CD4-positive, alpha-beta memory T cell (primary cell): ENCODE measurements at regions not wholly inside any gene's neighbourhood (a gene's known extent, or its start where the extent isn't known, plus 50 kb on each side); places are given as distances from the start of the nearest gene placed in this dataset.

ENCODE experiments used
- CTCF ChIA-PET: fragments of 350-600 bp; sonication (Branson Sonifier 250); formaldehyde crosslinking; loops from one replicate; lab custom pipeline; 2021; ENCODE audit warnings: inconsistent platforms; ENCODE audit not compliant: partially characterized antibody; lab: Charles Lee
- POLR2A ChIA-PET: fragments of 350-600 bp; sonication (Branson Sonifier 250); formaldehyde crosslinking; loops from one replicate; lab custom pipeline; 2021; ENCODE audit not compliant: partially characterized antibody; lab: Charles Lee
- DNase-seq, 5 donors: peaks; one replicate each; pipeline versions ENCODE4 v3.0.0 to v3.0.0-alpha.2; 2020 to 2022; ENCODE audit warnings: mixed read lengths in 1 of 5
- H3K27ac ChIP-seq: one replicate; pipeline ENCODE4 v1.7.0; 2013; ENCODE audit warnings: low read depth, low read length
- H3K27me3 ChIP-seq: 2 replicates; pipeline ENCODE4 v1.7.0; 2013; ENCODE audit warnings: mild to moderate bottlenecking, low read length, moderate library complexity; ENCODE audit not compliant: insufficient read depth
- H3K36me3 ChIP-seq: 2 replicates; pipeline ENCODE4 v1.7.0; 2013; ENCODE audit warnings: mild to moderate bottlenecking, low read length, moderate library complexity; ENCODE audit not compliant: insufficient read depth
- H3K4me1 ChIP-seq: 2 replicates; pipeline ENCODE4 v1.7.0; 2013; ENCODE audit warnings: mild to moderate bottlenecking, low read length, moderate library complexity; ENCODE audit not compliant: insufficient read depth
- H3K4me3 ChIP-seq, 2 donors: one replicate each; pipeline ENCODE4 v1.7.0; 2013; ENCODE audit warnings: low read length in 2 of 2, mild to moderate bottlenecking in 1 of 2
- H3K9me3 ChIP-seq, 2 donors: one replicate each; pipeline ENCODE4 v1.7.0; 2013; ENCODE audit warnings: low read length in 2 of 2, control low read depth in 1 of 2; ENCODE audit not compliant: control insufficient read depth in 1 of 2
- H3K27ac Mint-ChIP-seq, 7 donors: one replicate each; pipeline ENCODE4 v1.8.0; 2020 to 2021; ENCODE audit warnings: mixed read lengths in 7 of 7, mild to moderate bottlenecking in 6 of 7, inconsistent platforms in 3 of 7, moderate library complexity in 3 of 7
- H3K27me3 Mint-ChIP-seq, 2 donors: one replicate each; pipeline ENCODE4 v1.8.0; 2020 to 2021; ENCODE audit warnings: mixed read lengths in 2 of 2
- H3K36me3 Mint-ChIP-seq, 2 donors: one replicate each; pipeline ENCODE4 v1.8.0; 2020 to 2021; ENCODE audit warnings: mixed read lengths in 2 of 2, inconsistent platforms in 1 of 2, mild to moderate bottlenecking in 1 of 2
- H3K4me1 Mint-ChIP-seq, 4 donors: one replicate each; pipeline ENCODE4 v1.8.0; 2020 to 2021; ENCODE audit warnings: mixed read lengths in 4 of 4, mild to moderate bottlenecking in 1 of 4
- H3K4me3 Mint-ChIP-seq, 8 donors: one replicate each; pipeline ENCODE4 v1.8.0; 2020 to 2021; ENCODE audit warnings: mixed read lengths in 8 of 8, mild to moderate bottlenecking in 7 of 8, moderate library complexity in 6 of 8, inconsistent platforms in 3 of 8
- H3K9me3 Mint-ChIP-seq, 8 donors: one replicate each; pipeline ENCODE4 v1.8.0; 2020 to 2021; ENCODE audit warnings: mixed read lengths in 8 of 8, mild to moderate bottlenecking in 5 of 8, inconsistent platforms in 3 of 8, moderate library complexity in 1 of 8
- intact Hi-C: fragments of 100-400 bp; cut with micrococcal nuclease; formaldehyde crosslinking; loops from one replicate; pipeline ENCODE4 v1.15.1; 2023

GRCh38 chr15:62850791-62851291 is 191.7 kb upstream of the TPM1 start:
- Mint-ChIP-seq H3K4me1 (no peaks in the 10 kb centered on the region), H3K9me3 (peaks cover 0 to 4% (median 0%) of the 10 kb centered on the region in 8 donors), H3K36me3 (no peaks in the 10 kb centered on the region), H3K27ac (no peak overlapping the region), H3K4me3 (no peak overlapping the region), H3K27me3 (peaks cover 13 to 18% of the 10 kb centered on the region in 2 donors)
- DNase-seq: no peak
- H3K36me3 ChIP-seq: no peaks in the 10 kb centered on the region
- H3K27me3 ChIP-seq: no peaks in the 10 kb centered on the region
- ChIA-PET CTCF (no interaction called here), POLR2A (no interaction called here)
- no peak overlapping the region for H3K27ac ChIP-seq
- H3K4me3 ChIP-seq: no peak overlapping the region
- no peaks in the 10 kb centered on the region for H3K9me3 ChIP-seq
- intact Hi-C loops: no loop called here
- H3K4me1 ChIP-seq: no peaks in the 10 kb centered on the region

DNA sequence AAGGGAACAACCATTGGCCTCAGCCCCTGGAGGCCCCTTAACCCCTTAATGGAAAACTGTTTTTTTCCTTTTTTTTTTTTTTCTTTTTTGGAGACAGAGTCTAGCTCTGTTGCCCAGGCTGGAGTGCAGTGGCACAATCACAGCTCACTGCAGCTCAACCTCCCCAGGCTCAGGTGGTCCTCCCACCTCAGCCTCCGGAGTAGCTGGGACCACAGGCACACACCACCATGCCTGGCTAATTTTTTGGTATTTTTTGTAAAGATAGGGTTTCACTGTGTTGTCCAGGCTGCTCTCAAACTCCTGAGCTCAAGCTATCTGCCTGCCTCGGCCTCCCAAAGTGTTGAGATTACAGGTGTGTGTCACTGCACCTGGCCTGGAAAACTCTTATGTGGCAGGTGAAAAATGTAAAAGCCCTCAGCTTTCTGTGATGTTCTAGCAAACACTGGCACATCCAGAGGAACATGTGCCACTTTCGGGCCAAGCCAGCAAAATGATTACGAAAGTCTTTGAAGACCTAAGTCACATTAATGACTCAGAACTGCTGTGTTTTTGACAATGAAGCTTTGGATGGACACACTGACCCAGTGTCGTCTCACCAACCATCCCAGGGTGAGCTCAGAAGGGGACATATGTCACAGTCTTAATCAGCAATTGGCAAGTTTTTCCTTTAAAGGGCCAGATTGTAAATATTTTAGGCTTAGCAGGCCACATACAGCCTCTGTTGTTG is 189.3 kb upstream of the TPM1 start:
- CTCF ChIA-PET: no interaction called here
- Histone ChIP-seq H3K36me3 (no peaks in the 10 kb centered on the region), H3K27ac (no peak overlapping the region), H3K4me1 (peaks cover 3% of the 10 kb centered on the region), H3K9me3 (no peaks in the 10 kb centered on the region), H3K4me3 (no peak overlapping the region), H3K27me3 (no peaks in the 10 kb centered on the region)
- Mint-ChIP-seq H3K27ac (no peak overlapping the region), H3K4me3 (no peak overlapping the region), H3K4me1 (peaks cover 0 to 9% (median 8%) of the 10 kb centered on the region in 4 donors), H3K9me3 (no peaks in the 10 kb centered on the region), H3K27me3 (peaks cover 11 to 25% of the 10 kb centered on the region in 2 donors), H3K36me3 (no peaks in the 10 kb centered on the region)
- intact Hi-C loops: no loop called here
- no peak for DNase-seq
- POLR2A ChIA-PET: no interaction called here

GRCh38 chr15:62853841-62854225 is 188.7 kb upstream of the TPM1 start:
- POLR2A ChIA-PET: no interaction called here

DNA sequence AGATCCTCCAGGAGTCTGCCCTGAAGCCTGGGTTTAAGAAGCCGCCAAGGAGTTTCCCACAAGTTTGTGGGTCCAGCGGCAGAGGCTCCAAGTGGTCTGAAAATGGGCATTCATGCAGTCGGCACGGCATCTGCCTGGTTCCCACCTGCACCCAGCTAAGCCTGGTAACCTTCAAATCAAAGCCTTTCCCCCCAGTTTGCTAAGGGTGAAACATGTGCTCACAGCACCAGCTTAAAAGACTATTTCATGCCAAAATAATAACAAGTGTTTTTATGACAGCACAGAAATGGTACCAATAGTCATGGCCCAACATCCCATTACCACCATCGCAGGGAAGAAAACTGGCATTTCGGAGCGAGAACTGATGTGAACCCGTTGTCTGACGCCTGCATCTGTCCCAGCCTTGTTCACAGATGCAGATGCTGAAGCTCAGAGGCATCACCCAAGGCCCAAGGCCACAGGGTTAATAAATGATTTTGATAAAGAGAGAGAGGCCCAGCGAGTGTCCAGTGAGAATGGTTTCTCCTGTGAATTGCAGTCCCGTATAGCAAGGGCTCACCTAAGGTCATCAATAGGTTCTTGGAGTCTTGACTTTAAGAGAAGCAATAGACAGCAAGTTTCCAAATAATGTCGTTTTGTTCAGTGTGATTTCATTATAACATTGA is 188.0 kb upstream of the TPM1 start:
- H3K36me3 ChIP-seq: no peaks in the 10 kb centered on the region
- H3K9me3 ChIP-seq: no peaks in the 10 kb centered on the region
- intact Hi-C loops: no loop called here
- no peaks in the 10 kb centered on the region for H3K36me3 Mint-ChIP-seq
- peaks cover 0 to 9% (median 9%) of the 10 kb centered on the region in 4 donors for H3K4me1 Mint-ChIP-seq
- H3K27me3 ChIP-seq: no peaks in the 10 kb centered on the region
- POLR2A ChIA-PET: no interaction called here
- H3K9me3 Mint-ChIP-seq: peaks cover 0 to 1% (median 0%) of the 10 kb centered on the region in 8 donors
- H3K27ac Mint-ChIP-seq: no peak overlapping the region
- peaks cover 3% of the 10 kb centered on the region for H3K4me1 ChIP-seq
- H3K27ac ChIP-seq: no peak overlapping the region
- DNase-seq: no peak
- H3K4me3 Mint-ChIP-seq: no peak overlapping the region
- peaks cover 8 to 26% of the 10 kb centered on the region in 2 donors for H3K27me3 Mint-ChIP-seq
- no peak overlapping the region for H3K4me3 ChIP-seq
- CTCF ChIA-PET: no interaction called here

More at GRCh38 chr15:62853841-62854225, 188.7 kb upstream of the TPM1 start:
- Mint-ChIP-seq H3K9me3 (no peaks in the 10 kb centered on the region), H3K36me3 (no peaks in the 10 kb centered on the region), H3K27ac (no peak overlapping the region), H3K4me3 (no peak overlapping the region), H3K4me1 (peaks cover 0 to 9% (median 9%) of the 10 kb centered on the region in 4 donors), H3K27me3 (peaks cover 6 to 22% of the 10 kb centered on the region in 2 donors)
- CTCF ChIA-PET: no interaction called here
- DNase-seq: no peak
- intact Hi-C loops: no loop called here
- no peaks in the 10 kb centered on the region for H3K36me3 ChIP-seq
- H3K27me3 ChIP-seq: no peaks in the 10 kb centered on the region
- no peaks in the 10 kb centered on the region for H3K9me3 ChIP-seq
- H3K4me1 ChIP-seq: peaks cover 3% of the 10 kb centered on the region
- no peak overlapping the region for H3K4me3 ChIP-seq
- no peak overlapping the region for H3K27ac ChIP-seq

DNA sequence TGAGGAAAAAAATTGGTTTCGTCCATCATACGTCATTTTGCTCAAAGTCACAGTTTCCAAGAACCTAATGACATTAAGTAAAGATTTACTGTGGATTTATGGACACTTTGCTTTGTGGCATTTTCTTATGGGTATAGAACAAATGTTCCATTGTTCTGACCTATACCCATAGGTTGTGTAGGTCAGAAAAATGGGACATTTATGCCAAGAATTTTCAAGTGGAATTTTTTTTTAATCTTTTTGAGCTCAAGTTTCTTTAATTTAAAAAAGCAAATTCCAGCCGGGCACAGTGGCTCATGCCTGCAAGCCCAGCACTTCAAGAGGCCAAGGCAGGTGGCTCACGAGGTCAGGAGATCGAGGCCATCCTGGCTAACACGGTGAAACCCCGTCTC is 187.5 kb upstream of the TPM1 start:
- no peaks in the 10 kb centered on the region for H3K36me3 Mint-ChIP-seq
- H3K4me1 ChIP-seq: peaks cover 3% of the 10 kb centered on the region
- POLR2A ChIA-PET: interaction anchor here (0.6 kb wide), 1 partner anchor 11 kb away, joined by 3 read pairs; no protein-coding TSS in a partner anchor
- H3K27ac ChIP-seq: no peak overlapping the region
- peaks cover 0 to 4% (median 2%) of the 10 kb centered on the region in 8 donors for H3K9me3 Mint-ChIP-seq
- no peaks in the 10 kb centered on the region for H3K36me3 ChIP-seq
- no peak overlapping the region for H3K4me3 Mint-ChIP-seq
- no peaks in the 10 kb centered on the region for H3K27me3 ChIP-seq
- no peak for DNase-seq
- intact Hi-C loops: no loop called here
- peaks cover 0 to 9% (median 9%) of the 10 kb centered on the region in 4 donors for H3K4me1 Mint-ChIP-seq
- no peaks in the 10 kb centered on the region for H3K9me3 ChIP-seq
- H3K4me3 ChIP-seq: no peak overlapping the region
- peaks cover 10 to 28% of the 10 kb centered on the region in 2 donors for H3K27me3 Mint-ChIP-seq
- H3K27ac Mint-ChIP-seq: no peak overlapping the region
- CTCF ChIA-PET: no interaction called here

DNA sequence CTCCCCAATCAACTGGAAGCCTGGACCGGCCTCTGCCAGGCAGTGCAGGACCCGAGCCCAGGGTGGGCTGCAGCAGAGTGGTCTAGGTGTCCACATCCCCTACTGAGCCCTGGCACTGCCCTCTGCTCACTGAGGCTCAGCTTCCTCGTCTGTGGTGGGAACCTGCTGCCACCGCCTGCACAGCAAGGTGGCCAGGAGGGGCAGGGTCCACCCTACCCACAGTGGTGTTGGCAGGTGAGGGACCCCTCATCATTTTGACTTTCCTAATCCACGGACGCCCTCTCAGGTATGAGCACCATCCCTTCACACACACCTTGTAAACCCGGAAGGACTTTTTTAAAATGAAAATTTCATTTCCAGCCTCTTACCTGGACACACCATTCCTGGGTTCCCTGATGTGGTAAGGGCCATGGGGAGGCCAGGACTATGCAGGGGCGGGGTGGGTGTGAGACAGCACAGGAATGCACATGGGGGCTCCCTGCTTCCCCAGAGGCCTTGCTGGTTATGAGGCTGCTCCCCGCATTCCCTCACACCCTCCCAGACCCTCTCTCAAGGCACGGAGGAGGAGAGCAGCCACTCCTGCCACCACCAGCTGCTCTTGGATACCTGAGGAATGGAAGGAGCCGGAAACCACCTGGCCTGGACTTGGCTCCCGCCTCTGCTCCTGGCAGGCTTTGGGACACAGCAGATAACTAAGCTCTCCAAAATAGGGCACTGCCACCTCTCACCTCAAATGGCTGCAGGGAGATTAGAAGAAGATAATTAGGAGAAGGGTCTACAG is 185.9 kb upstream of the TPM1 start:
- Histone ChIP-seq H3K36me3 (no peaks in the 10 kb centered on the region), H3K27ac (no peak overlapping the region), H3K4me1 (peaks cover 3% of the 10 kb centered on the region), H3K4me3 (no peak overlapping the region), H3K9me3 (no peaks in the 10 kb centered on the region), H3K27me3 (no peaks in the 10 kb centered on the region)
- no peak for DNase-seq
- Mint-ChIP-seq H3K27me3 (peaks cover 15 to 25% of the 10 kb centered on the region in 2 donors), H3K9me3 (peaks cover 0 to 5% (median 3%) of the 10 kb centered on the region in 8 donors), H3K4me3 (no peak overlapping the region), H3K4me1 (peaks cover 0 to 9% (median 9%) of the 10 kb centered on the region in 4 donors), H3K36me3 (no peaks in the 10 kb centered on the region), H3K27ac (no peak overlapping the region)
- ChIA-PET CTCF (no interaction called here), POLR2A (no interaction called here)
- intact Hi-C loops: no loop called here

- Mint-ChIP-seq H3K4me1 (peaks cover 0 to 9% (median 9%) of the 10 kb centered on the region in 4 donors), H3K36me3 (no peaks in the 10 kb centered on the region), H3K4me3 (no peak overlapping the region), H3K27ac (peak overlapping the region in 1 of 7 donors; percentile 7), H3K9me3 (peaks cover 0 to 5% (median 3%) of the 10 kb centered on the region in 8 donors), H3K27me3 (peaks cover 15 to 25% of the 10 kb centered on the region in 2 donors)
- H3K4me3 ChIP-seq: no peak overlapping the region
- H3K4me1 ChIP-seq: peaks cover 3% of the 10 kb centered on the region
- H3K27ac ChIP-seq: no peak overlapping the region
- intact Hi-C loops: no loop called here
- H3K36me3 ChIP-seq: no peaks in the 10 kb centered on the region
- H3K27me3 ChIP-seq: no peaks in the 10 kb centered on the region
- peak in 3 of 5 donors; percentile 1 to 42 (median 11) for DNase-seq
- ChIA-PET POLR2A (no interaction called here), CTCF (no interaction called here)
- no peaks in the 10 kb centered on the region for H3K9me3 ChIP-seq
Measured at GRCh38 chr15:62857411-62857853, 185.1 kb upstream of the TPM1 start.
